CD4-positive, alpha-beta T cell treated with Interleukin-4 for 4 hours (primary cell): ENCODE measurements at regions not wholly inside any gene's neighbourhood (a gene's known extent, or its start where the extent isn't known, plus 50 kb on each side); places are given as distances from the start of the nearest gene placed in this dataset.
A peak's percentile ranks its signal among the peaks of the same experiment; 100 is the strongest.

Experiments used
- DNase-seq: peaks from one replicate; pipeline ENCODE4 v3.0.0-alpha.2; 2020

GRCh38 chr2:234334756-234335155, 162.1 kb downstream of the ARL4C start:
- DNase-seq, result no peak

GRCh38 chr2:234334151-234334550, 162.7 kb downstream of the ARL4C start:
- DNase-seq, result no peak

- DNase-seq, result no peak
Observed at GRCh38 chr2:234333168-234334130, 163.4 kb downstream of the ARL4C start.

GRCh38 chr2:234331966-234332365, 164.9 kb downstream of the ARL4C start:
- no peak for DNase-seq

GRCh38 chr2:234331566-234331965, 165.3 kb downstream of the ARL4C start:
- DNase-seq, result no peak

GRCh38 chr2:234330902-234331301, 166.0 kb downstream of the ARL4C start:
- DNase-seq, result no peak

GRCh38 chr2:234329202-234329960, 167.5 kb downstream of the ARL4C start:
- no peak for DNase-seq

GRCh38 chr2:234328444-234328990, 168.4 kb downstream of the ARL4C start:
- no peak for DNase-seq

- no peak for DNase-seq
Observed at GRCh38 chr2:234326694-234327093, 170.2 kb downstream of the ARL4C start.

- DNase-seq, result no peak
Observed at GRCh38 chr2:234324116-234324515, 172.8 kb downstream of the ARL4C start.

- peak; percentile 68 for DNase-seq
Observed at GRCh38 chr2:234322766-234323465, 174.0 kb downstream of the ARL4C start.

GRCh38 chr2:234320066-234320465, 176.8 kb downstream of the ARL4C start:
- no peak for DNase-seq

- DNase-seq, result no peak
Observed at GRCh38 chr2:234318361-234318760, 178.5 kb downstream of the ARL4C start.

- DNase-seq, result no peak
Observed at GRCh38 chr2:234313558-234313957, 183.3 kb downstream of the ARL4C start.

- DNase-seq, result no peak
Observed at GRCh38 chr2:234310166-234310565, 186.7 kb downstream of the ARL4C start.

- no peak for DNase-seq
Observed at GRCh38 chr2:234309431-234309830, 187.4 kb downstream of the ARL4C start.

- DNase-seq, result peak; percentile 89
Observed at GRCh38 chr2:234308813-234309195, 188.1 kb downstream of the ARL4C start.

- no peak for DNase-seq
Observed at GRCh38 chr2:234308073-234308812, 188.6 kb downstream of the ARL4C start.

- no peak for DNase-seq
Observed at GRCh38 chr2:234307322-234307961, 189.4 kb downstream of the ARL4C start.

GRCh38 chr2:234306426-234307173, 190.3 kb downstream of the ARL4C start:
- DNase-seq, result no peak

GRCh38 chr2:234305846-234306245, 191.0 kb downstream of the ARL4C start:
- no peak for DNase-seq
